ENCODE measurements at regions not wholly inside any gene's neighbourhood (a gene's known extent, or its start where the extent isn't known, plus 50 kb on each side); places are given as distances from the start of the nearest gene placed in this dataset.

DNA sequence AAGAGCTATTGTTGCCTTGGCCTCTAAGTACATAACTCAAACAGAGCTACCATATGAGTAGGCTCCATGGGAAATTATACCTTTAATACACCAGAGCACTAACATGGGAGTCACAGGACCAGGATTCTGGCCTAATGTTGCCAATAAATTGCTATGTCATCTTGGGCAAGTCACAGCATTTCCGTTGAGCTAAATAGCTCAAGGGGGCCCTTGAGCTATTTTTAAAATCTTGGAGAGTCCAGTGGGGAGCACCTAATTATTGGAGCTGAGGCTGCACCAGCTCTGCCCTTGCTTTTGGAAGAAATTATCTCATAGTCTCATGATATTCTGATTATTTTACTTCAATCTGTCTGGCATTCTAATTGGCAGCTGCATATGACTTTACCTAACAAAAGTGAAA, 350.8 kb downstream of the ENC1 start:
- no peak for DNase-seq (ENCODE audit: low spot score in 2 of 2)
- H3K4me1 ChIP-seq = no peaks in the 10 kb centered on the region
- in situ Hi-C loops (cut with MboI; ENCODE audit: low sequenced_read_pairs) = no loop called here
- no peaks in the 10 kb centered on the region for H3K36me3 ChIP-seq (replicated peaks)
- no peaks in the 10 kb centered on the region for H3K27me3 ChIP-seq (ENCODE audit: low read depth)
- H3K9me3 ChIP-seq = no peaks in the 10 kb centered on the region
- no peak overlapping the region for H3K4me3 ChIP-seq

DNA sequence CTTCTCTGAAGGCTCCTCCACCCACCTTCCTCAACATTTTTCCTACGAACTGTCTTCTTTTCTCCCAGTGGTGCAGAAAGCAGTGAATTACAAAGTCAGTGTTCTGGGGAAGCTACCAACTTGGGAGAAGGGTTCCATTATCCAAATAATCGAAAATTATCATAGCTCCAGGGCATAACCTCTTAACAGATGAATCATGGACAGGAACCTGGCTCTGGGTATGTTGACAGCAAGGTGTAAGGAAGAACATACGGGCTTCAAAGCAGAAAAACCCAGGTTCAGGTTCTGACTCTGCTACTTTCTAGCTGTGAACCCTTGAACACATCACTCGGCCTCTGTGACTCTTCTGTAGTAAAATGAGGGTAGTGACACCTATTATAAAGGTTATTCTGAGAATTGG, 351.3 kb downstream of the ENC1 start:
- in situ Hi-C loops (cut with MboI; ENCODE audit: low sequenced_read_pairs) = no loop called here
- H3K4me3 ChIP-seq = no peak overlapping the region
- no peaks in the 10 kb centered on the region for H3K9me3 ChIP-seq
- no peaks in the 10 kb centered on the region for H3K4me1 ChIP-seq
- DNase-seq (ENCODE audit: low spot score in 2 of 2) = no peak
- H3K36me3 ChIP-seq (replicated peaks) = no peaks in the 10 kb centered on the region
- H3K27me3 ChIP-seq (ENCODE audit: low read depth) = no peaks in the 10 kb centered on the region

DNA sequence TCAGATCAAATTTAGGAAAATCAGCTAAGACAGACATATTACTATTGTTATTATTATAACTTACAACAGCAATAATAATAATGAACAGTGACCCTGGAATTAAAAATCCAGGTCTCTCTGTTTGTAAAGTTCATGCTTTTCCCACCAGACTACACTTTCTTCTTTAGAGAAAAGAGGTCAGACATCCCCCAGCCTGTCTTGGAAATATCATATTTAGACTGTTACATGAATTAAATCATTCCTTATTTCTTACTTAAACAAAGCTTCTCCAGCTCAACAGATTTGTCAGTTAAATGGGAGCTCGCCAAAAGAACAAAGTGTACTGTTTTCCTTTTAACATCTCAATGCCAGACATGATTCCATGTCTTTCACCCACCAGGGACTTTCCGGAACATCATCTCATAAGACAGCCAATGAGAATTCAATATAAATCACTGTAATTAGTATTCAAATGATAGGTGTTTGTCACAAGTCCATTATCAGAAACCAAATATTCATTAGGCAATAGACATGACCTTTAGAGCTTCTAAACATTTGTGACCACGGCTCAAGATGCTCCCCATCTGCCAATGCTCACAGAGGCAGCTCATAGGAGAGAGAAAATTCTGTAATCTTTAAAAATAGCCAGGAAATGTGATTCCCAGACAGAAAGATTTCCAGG, 351.9 kb downstream of the ENC1 start:
- no peak for DNase-seq (ENCODE audit: low spot score in 2 of 2)
- H3K36me3 ChIP-seq (replicated peaks) = no peaks in the 10 kb centered on the region
- no peaks in the 10 kb centered on the region for H3K4me1 ChIP-seq
- no peaks in the 10 kb centered on the region for H3K27me3 ChIP-seq (ENCODE audit: low read depth)
- in situ Hi-C loops (cut with MboI; ENCODE audit: low sequenced_read_pairs) = no loop called here
- H3K9me3 ChIP-seq = no peaks in the 10 kb centered on the region
- H3K4me3 ChIP-seq = no peak overlapping the region

DNA sequence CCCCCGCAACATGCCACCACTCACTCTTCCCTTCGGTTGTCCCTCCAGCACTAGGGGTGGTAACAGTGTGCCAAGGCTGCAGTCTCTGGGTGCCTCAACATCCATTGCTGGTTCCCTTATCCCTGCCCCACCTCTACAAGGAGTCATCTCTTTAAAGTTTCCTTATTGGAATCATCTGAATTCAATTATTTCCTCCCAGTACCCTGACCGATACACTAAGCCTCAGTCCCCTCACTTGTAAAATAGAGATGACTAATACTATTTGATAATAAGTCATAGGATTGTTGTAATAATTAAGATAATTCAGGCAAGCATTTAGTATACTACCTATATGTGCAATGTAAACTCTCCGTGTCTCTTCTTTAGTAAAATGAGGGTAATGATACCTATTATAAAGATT, 352.5 kb downstream of the ENC1 start:
- no peaks in the 10 kb centered on the region for H3K36me3 ChIP-seq (replicated peaks)
- DNase-seq (ENCODE audit: low spot score in 2 of 2) = no peak
- no peaks in the 10 kb centered on the region for H3K27me3 ChIP-seq (ENCODE audit: low read depth)
- no peaks in the 10 kb centered on the region for H3K9me3 ChIP-seq
- no peak overlapping the region for H3K4me3 ChIP-seq
- no peaks in the 10 kb centered on the region for H3K4me1 ChIP-seq
- in situ Hi-C loops (cut with MboI; ENCODE audit: low sequenced_read_pairs) = no loop called here

DNA sequence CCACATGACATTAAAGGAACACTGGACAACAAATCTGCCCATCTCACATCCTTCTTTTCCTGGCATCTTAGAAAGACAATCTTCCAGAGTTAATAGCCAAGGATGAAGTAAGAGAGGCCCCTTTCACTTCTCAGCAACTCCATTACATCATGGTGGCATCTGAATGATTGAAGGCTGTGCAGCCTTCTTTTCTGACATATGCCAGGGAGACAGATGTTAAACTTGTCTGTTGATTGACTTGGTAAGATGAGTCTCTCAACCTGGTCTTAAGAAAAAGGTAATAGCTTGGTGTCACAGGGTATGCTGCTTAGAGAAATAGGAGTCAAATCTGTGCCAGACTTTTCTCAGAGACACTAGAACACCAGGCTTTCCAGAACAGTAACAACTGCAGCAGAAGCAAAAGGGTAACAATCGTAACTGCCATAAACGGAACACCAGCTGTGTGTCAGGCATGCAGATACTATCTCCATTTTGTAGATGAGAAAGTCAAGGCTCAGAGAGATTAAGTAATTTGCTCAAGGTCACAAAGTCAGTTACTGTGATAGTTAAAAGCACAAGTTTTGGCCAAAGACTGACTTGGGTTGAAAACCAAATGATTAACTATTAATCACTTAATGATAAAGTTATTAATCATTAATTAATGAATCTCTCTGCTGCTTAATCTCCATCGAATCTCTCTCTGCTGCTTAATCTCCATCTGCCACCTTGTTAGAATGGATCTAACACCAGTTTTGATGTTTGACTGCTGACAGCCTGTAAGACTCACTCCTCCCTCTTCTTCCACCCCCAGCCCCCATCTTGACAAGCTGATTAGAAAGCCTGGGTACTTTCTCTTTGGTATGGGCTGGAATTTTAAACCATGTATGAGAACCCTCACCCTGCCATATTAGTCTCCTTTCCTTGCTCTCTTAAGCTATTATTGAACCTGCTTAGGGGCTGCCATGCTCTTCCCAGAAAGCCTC, 353.5 kb downstream of the ENC1 start:
- Histone ChIP-seq H3K4me3 (no peak overlapping the region), H3K27me3 (ENCODE audit: low read depth) (no peaks in the 10 kb centered on the region), H3K4me1 (no peaks in the 10 kb centered on the region), H3K36me3 (replicated peaks) (no peaks in the 10 kb centered on the region), H3K9me3 (no peaks in the 10 kb centered on the region)
- in situ Hi-C loops (cut with MboI; ENCODE audit: low sequenced_read_pairs) = no loop called here
- no peak for DNase-seq (ENCODE audit: low spot score in 2 of 2)

DNA sequence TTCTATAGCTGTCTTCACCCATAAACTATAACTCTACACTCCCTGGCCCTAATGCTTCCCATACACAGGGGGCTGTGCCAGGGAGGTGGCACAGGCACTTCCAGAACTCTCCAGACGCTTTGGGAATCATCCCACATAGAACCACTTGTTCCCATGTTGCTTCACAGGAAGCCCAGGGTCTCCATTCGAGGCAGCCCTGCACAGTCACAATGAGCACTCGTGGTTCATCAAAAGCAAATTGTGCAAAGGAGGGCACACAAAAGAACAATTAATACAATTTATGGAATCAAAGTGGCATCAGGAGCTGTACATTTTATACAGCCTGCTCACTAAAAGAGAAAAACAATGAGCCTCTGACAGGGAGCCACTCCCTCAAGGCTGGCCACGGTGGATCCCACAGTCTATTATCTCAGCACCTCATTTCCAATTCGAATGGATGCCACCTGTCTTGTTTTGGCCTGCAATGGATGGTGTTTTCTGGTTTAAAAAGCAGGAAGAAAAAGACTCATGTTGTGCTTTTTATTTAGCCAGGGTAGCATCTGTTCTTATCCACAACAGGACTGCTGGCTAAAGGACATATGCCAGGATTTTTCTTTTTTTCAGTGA, 354.8 kb downstream of the ENC1 start:
- in situ Hi-C loops (cut with MboI; ENCODE audit: low sequenced_read_pairs) = no loop called here
- H3K27me3 ChIP-seq (ENCODE audit: low read depth) = no peaks in the 10 kb centered on the region
- H3K9me3 ChIP-seq = no peaks in the 10 kb centered on the region
- no peaks in the 10 kb centered on the region for H3K4me1 ChIP-seq
- H3K4me3 ChIP-seq = no peak overlapping the region
- H3K36me3 ChIP-seq (replicated peaks) = no peaks in the 10 kb centered on the region
- DNase-seq (ENCODE audit: low spot score in 2 of 2) = no peak

DNA sequence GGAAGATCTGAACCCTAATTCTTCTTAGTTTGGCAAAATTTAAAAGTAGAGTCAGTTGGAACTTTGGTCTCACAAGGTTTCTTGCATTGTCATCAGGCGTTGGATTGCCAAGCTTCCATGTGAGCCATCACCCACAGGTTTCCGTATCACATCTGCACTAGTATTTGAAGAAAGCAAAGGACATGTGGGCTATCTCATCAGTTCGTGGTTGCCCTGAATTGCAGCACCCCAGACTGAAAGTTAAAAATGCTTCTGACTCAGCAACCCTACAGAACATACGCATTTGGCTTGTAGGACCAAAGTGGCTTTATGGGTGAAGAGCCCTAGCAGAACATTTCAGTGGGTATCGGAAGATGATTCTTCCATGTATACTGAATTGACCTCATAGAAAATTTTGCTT, 358.0 kb downstream of the ENC1 start:
- Histone ChIP-seq H3K27me3 (ENCODE audit: low read depth) (no peaks in the 10 kb centered on the region), H3K36me3 (replicated peaks) (no peaks in the 10 kb centered on the region), H3K4me1 (no peaks in the 10 kb centered on the region), H3K9me3 (no peaks in the 10 kb centered on the region), H3K4me3 (no peak overlapping the region)
- in situ Hi-C loops (cut with MboI; ENCODE audit: low sequenced_read_pairs) = no loop called here
- no peak for DNase-seq (ENCODE audit: low spot score in 2 of 2)

DNA sequence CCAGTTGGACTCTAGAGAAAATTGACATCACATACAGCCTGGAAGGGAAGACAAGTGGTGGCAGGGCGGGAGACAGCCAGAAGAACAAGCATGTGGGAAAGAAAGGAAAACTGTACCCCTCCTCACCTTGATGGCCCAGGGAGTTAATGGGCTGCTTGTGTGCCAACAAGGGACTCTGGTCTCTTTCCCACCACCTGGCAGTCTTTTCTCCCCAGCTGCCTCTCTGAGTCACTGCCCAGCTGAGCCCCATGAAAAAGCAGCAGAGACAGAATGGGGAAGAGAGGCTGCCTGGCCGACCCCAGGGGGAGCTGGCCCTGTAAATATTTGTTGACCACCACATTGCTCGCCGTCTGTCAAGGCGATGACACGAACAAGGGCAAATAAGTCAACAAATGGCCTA, 359.4 kb downstream of the ENC1 start:
- Histone ChIP-seq H3K9me3 (no peaks in the 10 kb centered on the region), H3K36me3 (replicated peaks) (no peaks in the 10 kb centered on the region), H3K4me3 (no peak overlapping the region), H3K4me1 (no peaks in the 10 kb centered on the region), H3K27me3 (ENCODE audit: low read depth) (no peaks in the 10 kb centered on the region)
- no peak for DNase-seq (ENCODE audit: low spot score in 2 of 2)
- in situ Hi-C loops (cut with MboI; ENCODE audit: low sequenced_read_pairs) = no loop called here

DNA sequence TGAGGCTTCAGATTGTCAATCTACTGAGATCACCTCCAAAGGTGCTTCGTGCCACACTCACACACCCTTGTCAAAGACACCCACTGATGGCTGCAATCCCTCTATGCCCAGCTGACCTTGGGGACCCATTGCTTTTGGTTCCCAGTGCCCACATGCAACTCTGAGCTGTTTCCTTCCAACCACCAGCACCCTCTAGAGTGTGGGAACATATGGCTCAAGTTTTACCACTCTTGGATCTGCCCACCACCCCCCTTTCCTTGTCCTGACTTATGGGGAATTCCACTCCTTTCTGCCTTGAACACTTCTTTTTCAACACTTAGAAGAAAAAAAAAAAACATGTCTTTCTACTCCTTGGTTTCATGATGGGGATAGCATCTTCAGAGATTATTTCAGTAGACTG, 360.2 kb downstream of the ENC1 start:
- no peak for DNase-seq (ENCODE audit: low spot score in 2 of 2)
- in situ Hi-C loops (cut with MboI; ENCODE audit: low sequenced_read_pairs) = no loop called here
- Histone ChIP-seq H3K4me1 (no peaks in the 10 kb centered on the region), H3K36me3 (replicated peaks) (no peaks in the 10 kb centered on the region), H3K27me3 (ENCODE audit: low read depth) (no peaks in the 10 kb centered on the region), H3K9me3 (no peaks in the 10 kb centered on the region), H3K4me3 (no peak overlapping the region)

DNA sequence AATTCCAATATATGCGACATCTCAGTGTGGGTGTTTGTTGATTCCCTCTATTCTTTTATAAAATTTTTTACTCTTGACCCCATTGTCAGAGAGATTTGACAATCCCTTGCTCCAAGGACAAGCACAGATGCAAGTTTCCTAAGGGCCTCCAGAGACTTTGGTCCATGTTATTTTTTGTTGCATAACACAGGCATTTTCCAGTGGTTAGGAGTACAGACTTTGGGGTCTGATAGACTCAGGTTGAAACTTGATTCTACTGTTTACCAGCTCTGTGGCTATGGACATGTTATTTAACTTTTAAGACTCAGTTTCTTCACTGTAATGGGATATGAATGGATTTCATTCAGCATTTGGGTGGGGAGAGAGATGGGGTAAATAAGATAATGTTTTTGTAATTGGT, 361.3 kb downstream of the ENC1 start:
- Histone ChIP-seq H3K4me1 (no peaks in the 10 kb centered on the region), H3K36me3 (replicated peaks) (no peaks in the 10 kb centered on the region), H3K9me3 (no peaks in the 10 kb centered on the region), H3K4me3 (no peak overlapping the region), H3K27me3 (ENCODE audit: low read depth) (no peaks in the 10 kb centered on the region)
- in situ Hi-C loops (cut with MboI; ENCODE audit: low sequenced_read_pairs) = no loop called here
- no peak for DNase-seq (ENCODE audit: low spot score in 2 of 2)

DNA sequence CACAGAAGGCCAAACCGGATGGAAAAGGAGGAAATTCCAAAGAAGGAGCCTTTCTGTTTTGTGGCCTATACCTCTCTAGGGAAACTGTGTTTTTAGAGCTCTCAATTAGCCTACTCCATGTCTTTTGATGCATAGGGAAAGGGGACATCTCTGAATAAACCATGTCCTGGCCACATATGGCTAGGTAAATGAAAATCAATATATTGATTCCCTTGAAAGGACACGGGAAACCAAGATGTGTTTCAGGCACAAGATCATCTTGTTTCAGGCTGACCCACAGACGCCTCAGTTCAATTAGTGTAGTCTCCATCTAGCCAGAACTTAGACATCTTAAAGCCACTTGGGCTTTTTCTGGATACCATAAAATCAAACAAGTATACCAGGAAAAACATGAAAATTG, 363.1 kb downstream of the ENC1 start:
- H3K9me3 ChIP-seq = no peaks in the 10 kb centered on the region
- no peaks in the 10 kb centered on the region for H3K27me3 ChIP-seq (ENCODE audit: low read depth)
- H3K36me3 ChIP-seq (replicated peaks) = no peaks in the 10 kb centered on the region
- peaks cover 14% of the 10 kb centered on the region for H3K4me1 ChIP-seq
- no peak for DNase-seq (ENCODE audit: low spot score in 2 of 2)
- in situ Hi-C loops (cut with MboI; ENCODE audit: low sequenced_read_pairs) = no loop called here
- no peak overlapping the region for H3K4me3 ChIP-seq

DNA sequence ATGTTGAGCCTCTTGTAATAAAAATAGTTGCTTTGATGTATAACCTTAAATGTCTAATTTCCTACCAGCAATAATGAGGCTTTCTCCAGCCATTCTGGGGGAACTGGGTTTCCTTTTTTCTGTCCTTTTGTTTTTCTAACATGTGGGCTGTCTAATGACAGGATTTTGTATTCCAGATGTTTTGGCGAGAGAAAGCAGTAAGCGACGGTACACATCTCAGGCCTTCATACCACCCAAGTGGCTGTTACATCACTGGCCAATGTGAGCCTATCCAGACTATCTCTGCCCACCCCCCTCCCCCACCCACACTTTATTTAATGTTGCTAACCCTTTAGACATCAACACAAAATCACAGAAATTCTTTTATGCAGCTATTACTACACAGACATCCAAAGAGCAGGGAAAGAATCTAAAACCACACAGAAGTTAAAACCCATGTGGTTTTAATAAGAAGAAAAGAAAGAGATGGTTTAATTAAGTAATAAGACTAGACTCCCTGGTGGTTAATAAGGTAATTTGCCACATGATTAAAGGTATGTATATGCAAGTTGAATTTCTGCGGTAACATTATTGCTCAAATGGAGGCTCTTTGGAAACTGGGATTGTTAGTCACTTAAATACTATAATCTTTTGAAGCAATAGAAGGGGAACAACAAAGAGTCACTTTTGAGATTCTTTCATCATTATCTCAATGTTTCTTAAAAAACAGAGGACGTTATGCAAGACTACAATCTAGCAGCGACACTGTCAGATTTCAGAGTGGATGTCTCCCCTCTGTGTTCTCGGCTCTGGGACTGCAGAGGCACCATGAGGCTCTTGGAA, 365.1 kb downstream of the ENC1 start:
- no peak for DNase-seq (ENCODE audit: low spot score in 2 of 2)
- peaks cover 20% of the 10 kb centered on the region for H3K4me1 ChIP-seq
- H3K36me3 ChIP-seq (replicated peaks) = no peaks in the 10 kb centered on the region
- H3K27me3 ChIP-seq (ENCODE audit: low read depth) = no peaks in the 10 kb centered on the region
- in situ Hi-C loops (cut with MboI; ENCODE audit: low sequenced_read_pairs) = no loop called here
- H3K9me3 ChIP-seq = no peaks in the 10 kb centered on the region
- no peak overlapping the region for H3K4me3 ChIP-seq

DNA sequence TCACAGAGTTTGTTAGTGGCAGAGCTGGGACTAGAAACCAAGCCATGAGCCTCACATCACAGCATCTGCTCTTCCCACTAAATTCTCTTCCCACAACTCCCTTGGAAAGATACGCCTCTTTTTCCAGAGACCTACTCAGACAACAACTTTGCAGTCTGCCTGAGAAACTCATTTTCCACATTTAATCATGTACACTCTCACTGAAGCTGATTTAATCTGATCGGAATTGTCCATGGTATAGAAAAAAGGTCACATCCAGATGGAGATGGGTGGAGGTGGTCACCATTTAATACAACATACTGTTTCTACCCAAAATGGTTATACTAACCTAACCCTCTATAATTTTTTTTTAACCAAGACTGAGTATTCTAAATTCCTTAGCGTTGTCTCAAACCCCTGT, 366.2 kb downstream of the ENC1 start:
- Histone ChIP-seq H3K4me3 (no peak overlapping the region), H3K9me3 (no peaks in the 10 kb centered on the region), H3K36me3 (replicated peaks) (no peaks in the 10 kb centered on the region), H3K27me3 (ENCODE audit: low read depth) (no peaks in the 10 kb centered on the region), H3K4me1 (peaks cover 20% of the 10 kb centered on the region)
- in situ Hi-C loops (cut with MboI; ENCODE audit: low sequenced_read_pairs) = no loop called here
- no peak for DNase-seq (ENCODE audit: low spot score in 2 of 2)
